GM19467 (cell line): ENCODE measurements at regions not wholly inside any gene's neighbourhood (a gene's known extent, or its start where the extent isn't known, plus 50 kb on each side); places are given as distances from the start of the nearest gene placed in this dataset.
"Not testable (repeated sequence)": the region's sequence is repeated elsewhere in the genome, so short reads cannot be mapped to it uniquely, and the experiment has no call there.

Experiments used
- ATAC-seq: cut with Tn5 transposase; IDR thresholded peaks from one replicate; pipeline ENCODE4 v1.9.1; 2021; ENCODE audit warnings: mild to moderate bottlenecking, moderate library complexity; ENCODE audit not compliant: unreplicated experiment

GRCh38 chr12:92436856-92437255, 265.9 kb upstream of the PLEKHG7 start:
- no peak for ATAC-seq

- ATAC-seq: no peak
Observed at GRCh38 chr12:92434607-92435025, 268.2 kb upstream of the PLEKHG7 start.

GRCh38 chr12:92432724-92433441, 269.9 kb upstream of the PLEKHG7 start:
- ATAC-seq: peak; percentile 79

DNA sequence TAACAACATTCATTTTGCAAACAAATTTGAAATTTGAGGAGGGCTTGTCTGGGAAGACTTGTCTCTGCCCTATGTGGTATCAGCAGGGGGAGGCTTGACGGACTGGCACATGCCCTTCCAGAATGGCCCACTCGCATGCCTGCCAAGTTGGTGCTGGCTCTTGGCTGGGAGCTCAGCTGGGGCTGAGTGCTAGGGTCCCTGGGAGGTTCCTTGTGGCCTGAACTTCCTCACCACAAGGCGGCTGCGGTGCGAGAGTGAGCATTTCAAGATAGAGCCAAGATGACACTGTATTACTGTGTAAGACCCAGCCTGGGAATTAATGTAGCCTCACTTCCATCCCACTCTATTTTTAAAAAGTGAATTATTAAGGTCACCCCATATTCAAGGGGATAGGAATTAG, 271.6 kb upstream of the PLEKHG7 start:
- ATAC-seq: peak; percentile 58

GRCh38 chr12:92426332-92426731, 276.5 kb upstream of the PLEKHG7 start:
- ATAC-seq: no peak

DNA sequence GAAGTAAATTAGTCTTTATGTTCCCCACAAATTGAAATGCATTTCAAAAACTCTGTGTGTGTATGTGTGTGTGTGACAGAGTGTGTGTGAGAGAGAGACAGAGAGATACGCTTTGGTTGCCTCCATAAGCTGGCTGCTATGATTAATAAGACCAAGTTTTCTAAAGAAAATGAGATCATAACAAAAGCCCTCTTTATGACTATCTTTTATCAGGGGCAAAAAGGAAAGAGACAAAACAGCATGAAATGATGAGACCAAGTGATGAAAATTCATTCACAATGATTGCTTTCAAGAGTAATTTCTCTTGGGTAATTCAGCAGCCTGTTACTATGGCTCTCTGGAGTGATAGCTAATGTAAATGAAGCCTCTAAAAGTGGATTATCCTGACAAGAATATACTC, 277.6 kb upstream of the PLEKHG7 start:
- ATAC-seq: no peak

DNA sequence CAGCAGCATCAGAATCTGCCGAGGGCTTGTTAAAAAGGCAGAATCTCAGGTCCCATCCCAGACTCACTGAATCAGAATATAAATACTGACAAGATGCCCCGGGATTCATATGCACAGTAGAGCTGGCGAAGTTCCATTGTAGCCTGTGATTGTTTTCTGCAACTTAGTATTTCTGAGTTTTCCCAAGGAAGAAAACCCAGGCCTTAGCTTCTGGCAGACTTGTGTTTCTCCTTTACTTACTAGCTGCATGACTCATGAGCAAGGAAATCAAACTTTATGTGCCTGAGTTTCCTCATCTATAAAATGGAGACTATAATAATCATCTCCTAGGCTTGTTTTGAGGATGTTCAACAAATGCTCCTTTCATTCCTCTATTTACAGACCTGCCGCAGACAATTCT, 278.5 kb upstream of the PLEKHG7 start:
- no peak for ATAC-seq

DNA sequence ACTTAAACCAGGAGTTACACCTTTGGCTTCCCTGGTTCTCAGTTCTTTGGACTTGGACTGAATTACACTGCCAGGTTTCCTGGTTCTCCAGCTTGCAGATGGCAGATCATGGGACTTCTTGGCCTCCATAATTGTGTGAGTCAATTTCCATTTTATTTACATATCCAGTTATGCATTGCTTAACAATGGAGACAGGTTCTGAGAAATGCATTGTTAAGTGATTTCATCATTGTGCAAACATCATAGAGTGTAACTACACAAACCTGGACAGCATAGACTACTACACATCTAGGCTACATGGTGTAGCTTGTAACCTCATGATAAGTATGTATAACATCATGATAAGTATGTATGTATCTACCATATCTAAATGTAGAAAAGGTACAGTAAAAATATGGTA, 276.1 kb upstream of the BTG1 start:
- no peak for ATAC-seq

DNA sequence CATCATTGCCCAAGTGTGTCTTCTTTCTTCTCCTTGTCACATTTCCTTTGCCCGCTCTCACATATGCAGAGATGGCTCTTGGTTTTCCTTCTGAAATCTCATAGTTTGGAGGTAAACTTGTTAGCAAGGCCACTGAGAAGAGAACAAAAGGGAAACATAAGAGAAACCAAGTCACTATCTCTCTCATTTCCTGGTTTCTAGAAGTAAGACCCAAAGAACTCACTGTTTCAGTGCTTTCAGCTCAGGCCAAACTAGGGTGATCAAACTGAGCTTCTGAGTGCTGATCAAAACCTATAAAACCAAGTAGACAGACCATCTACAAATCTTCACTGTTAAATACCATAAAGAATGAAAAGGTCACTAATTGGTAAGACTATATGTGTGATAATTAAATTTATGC, 275.4 kb upstream of the BTG1 start:
- ATAC-seq: no peak

- ATAC-seq: no peak
Observed at GRCh38 chr12:92419201-92419600, 273.6 kb upstream of the BTG1 start.

DNA sequence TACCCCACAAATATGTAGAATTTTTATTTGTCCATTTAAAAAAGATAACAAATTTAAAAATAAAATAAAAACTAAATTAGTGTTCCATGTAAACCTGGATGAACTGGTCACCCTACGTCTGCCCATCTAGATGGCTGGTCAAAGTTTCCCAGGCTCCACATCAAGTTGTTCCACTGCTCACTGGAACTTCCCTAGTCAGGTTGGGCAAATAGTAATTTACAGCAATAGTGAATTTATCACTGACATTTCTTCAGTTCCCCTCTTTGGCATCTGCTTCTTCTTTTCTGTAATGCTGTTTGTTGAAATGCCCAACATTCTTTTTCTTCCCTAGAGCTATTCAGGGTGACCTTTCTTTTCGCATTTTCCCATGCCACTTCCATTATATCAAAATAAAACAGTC, 272.7 kb upstream of the BTG1 start:
- ATAC-seq: no peak

- no peak for ATAC-seq
Observed at GRCh38 chr12:92417373-92417772, 271.7 kb upstream of the BTG1 start.

DNA sequence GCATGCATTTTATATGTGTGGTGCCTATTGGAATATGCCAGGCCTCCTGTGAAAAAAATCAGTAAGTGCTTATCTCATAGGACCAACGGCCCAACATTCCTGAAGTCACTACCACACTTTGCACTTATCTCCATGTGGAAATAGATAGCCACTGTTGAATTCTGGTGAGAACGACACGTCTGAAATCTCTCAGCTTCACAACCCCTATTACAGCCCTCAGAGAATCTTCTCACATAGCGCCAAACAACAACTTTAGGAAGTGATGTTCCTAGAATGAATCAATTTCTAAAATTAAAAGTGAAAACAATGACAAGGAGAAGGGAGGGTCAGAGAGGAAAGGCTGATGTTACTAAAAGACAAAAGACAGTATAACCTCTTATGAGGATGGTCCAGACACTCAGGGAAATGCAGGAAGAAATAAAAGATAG, 270.8 kb upstream of the BTG1 start:
- no peak for ATAC-seq

- no peak for ATAC-seq
Observed at GRCh38 chr12:92414170-92415070, 268.8 kb upstream of the BTG1 start.

DNA sequence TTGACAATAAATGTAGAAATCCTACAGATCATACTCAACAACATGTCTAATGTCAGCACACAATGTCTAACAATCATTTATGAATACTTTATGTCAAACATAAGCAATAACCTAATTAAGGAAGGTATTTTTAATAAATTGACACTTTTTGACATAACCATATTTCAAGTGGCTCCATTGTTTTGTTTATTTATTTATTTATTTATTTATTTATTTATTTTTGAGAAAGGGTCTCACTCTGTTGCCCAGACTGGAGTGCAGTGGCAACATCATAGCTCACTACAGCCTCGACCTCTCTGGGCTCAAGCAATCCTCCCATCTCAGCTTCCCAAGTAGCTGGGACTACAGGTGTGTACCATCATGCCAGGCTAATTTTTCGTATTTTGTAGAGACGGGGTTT, 267.6 kb upstream of the BTG1 start:
- ATAC-seq: no peak

GRCh38 chr12:92412856-92413255, 267.2 kb upstream of the BTG1 start:
- ATAC-seq: no peak

- no peak for ATAC-seq
Observed at GRCh38 chr12:92411687-92412086, 266.0 kb upstream of the BTG1 start.

DNA sequence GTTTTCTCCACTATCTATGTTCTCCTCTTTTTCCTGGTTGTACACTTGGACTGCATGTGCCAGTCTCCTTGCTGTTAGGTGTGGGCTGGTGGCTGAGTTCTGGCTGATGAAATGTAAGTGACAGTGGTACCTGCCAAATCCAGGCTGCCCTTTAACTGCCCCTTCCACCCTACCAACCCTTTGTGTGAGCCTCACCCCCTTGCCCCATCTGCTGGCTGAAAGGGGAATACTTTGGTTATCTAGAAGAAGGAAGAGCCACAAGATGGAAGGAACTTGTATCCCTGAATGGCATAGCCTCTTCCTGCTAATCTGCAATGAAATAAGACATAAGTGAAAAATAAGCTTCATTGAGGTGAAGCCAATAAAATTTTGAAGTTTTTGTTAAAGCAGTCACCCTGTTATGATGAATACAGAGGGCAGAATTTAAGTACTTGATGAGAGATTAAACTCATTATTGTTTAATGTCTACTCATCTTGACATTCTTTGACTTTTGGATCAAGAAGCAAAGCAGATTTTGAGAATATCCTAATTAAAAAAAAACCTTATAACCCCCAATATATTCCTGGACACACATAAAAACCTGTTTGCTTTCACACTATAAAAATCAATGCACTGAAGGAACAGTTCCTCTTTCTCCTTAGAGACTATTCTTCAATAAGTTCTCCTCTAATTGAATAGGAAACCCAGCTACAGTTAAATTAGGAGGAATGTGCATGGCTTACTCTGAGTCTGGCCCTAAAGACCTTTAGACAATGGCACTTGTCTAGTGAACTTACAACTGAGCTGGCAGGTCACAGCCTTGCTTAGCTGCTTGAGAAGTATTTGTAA, 262.6 kb upstream of the BTG1 start:
- ATAC-seq: no peak

DNA sequence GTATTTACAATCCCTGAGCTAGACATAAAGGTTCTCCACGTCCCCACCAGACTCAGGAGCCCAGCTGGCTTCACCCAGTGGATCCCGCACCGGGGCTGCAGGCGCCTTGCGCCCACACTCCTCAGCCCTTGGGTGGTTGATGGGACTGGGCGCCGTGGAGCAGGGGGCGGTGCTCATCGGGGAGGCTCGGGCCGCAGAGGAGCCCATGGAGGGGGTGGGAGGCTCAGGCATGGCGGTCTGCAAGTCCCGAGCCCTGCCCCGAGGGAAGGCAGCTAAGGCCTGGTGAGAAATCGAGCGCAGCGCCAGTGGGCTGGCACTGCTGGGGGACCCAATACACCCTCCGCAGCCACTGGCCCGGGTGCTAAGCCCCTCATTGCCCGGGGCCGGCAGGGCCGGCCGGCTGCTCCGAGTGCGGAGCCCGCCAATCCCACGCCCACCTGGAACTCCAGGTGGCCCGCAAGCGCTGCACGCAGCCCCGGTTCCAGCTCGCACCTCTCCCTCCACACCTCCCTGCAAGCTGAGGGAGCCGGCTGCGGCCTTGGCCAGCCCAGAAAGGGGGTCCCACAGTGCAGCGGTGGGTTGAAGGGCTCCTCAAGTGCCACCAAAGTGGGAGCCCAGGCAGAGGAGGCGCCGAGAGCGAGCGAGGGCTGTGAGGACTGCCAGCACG, 260.9 kb upstream of the BTG1 start:
- not testable (repeated sequence) for ATAC-seq

- ATAC-seq: not testable (repeated sequence)
Observed at GRCh38 chr12:92405801-92406251, 260.2 kb upstream of the BTG1 start.

DNA sequence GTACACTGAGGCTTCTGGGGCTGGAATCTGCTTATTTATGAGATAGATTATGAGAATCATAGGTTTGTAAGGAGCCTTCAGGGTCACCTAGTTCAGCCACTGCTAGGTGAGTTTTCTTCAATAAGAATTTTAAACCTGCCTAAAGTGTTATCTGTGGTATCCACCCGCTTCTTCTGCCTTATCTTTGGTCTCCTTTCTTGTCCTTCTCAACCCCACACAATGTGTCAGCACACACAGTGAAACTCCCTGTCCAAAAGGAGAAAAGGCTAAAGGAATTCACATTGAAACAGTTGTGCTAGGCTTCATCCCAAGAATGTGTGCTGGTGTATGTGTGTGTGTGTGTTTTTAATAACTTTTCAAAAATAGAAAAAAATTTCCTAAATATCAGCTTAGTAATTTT, 259.3 kb upstream of the BTG1 start:
- no peak for ATAC-seq
